Endothelial cell (in vitro differentiated cells): ENCODE measurements at regions not wholly inside any gene's neighbourhood (a gene's known extent, or its start where the extent isn't known, plus 50 kb on each side); places are given as distances from the start of the nearest gene placed in this dataset.
"Not testable (repeated sequence)": the region's sequence is repeated elsewhere in the genome, so short reads cannot be mapped to it uniquely, and the experiment has no call there.

ENCODE experiments used
- DNase-seq: peaks from one replicate; pipeline ENCODE4 v3.0.0; 2021; ENCODE audit warnings: low spot score
- H3K27ac Mint-ChIP-seq: one replicate; pipeline ENCODE4 v1.8.0; 2021; ENCODE audit warnings: mixed read lengths, inconsistent platforms; ENCODE audit not compliant: unreplicated experiment
- H3K27me3 Mint-ChIP-seq: one replicate; pipeline ENCODE4 v1.8.0; 2021; ENCODE audit warnings: mild to moderate bottlenecking, moderate library complexity, mixed read lengths, inconsistent platforms; ENCODE audit not compliant: unreplicated experiment
- H3K36me3 Mint-ChIP-seq: one replicate; pipeline ENCODE4 v1.8.0; 2021; ENCODE audit warnings: mild to moderate bottlenecking, low read depth, mixed read lengths, inconsistent platforms; ENCODE audit not compliant: unreplicated experiment
- H3K4me1 Mint-ChIP-seq: one replicate; pipeline ENCODE4 v1.8.0; 2021; ENCODE audit warnings: mild to moderate bottlenecking, mixed read lengths, inconsistent platforms; ENCODE audit not compliant: unreplicated experiment
- H3K4me3 Mint-ChIP-seq: one replicate; pipeline ENCODE4 v1.8.0; 2021; ENCODE audit warnings: mild to moderate bottlenecking, mixed read lengths, inconsistent platforms; ENCODE audit not compliant: unreplicated experiment
- H3K9me3 Mint-ChIP-seq: one replicate; pipeline ENCODE4 v1.8.0; 2021; ENCODE audit warnings: mixed read lengths, inconsistent platforms; ENCODE audit not compliant: unreplicated experiment
- CTCF ChIP-seq: fragments of 200-600 bp; sonication (generic); IDR thresholded peaks from one replicate; pipeline ENCODE4 v1.5.0; 2021; ENCODE audit warnings: antibody characterized with exemption; ENCODE audit not compliant: unreplicated experiment

GRCh38 chr12:119931402-119931801 is 54.3 kb upstream of the CIT start:
- TF ChIP-seq CTCF = no peak
- no peak overlapping the region for H3K27ac Mint-ChIP-seq
- no peaks in the 10 kb centered on the region for H3K4me1 Mint-ChIP-seq
- no peak overlapping the region for H3K4me3 Mint-ChIP-seq
- no peaks in the 10 kb centered on the region for H3K9me3 Mint-ChIP-seq
- no peaks in the 10 kb centered on the region for H3K36me3 Mint-ChIP-seq
- no peaks in the 10 kb centered on the region for H3K27me3 Mint-ChIP-seq
- DNase-seq = no peak

- no peak for DNase-seq
- no peak overlapping the region for H3K27ac Mint-ChIP-seq
- H3K4me1 Mint-ChIP-seq = no peaks in the 10 kb centered on the region
- no peaks in the 10 kb centered on the region for H3K36me3 Mint-ChIP-seq
- no peaks in the 10 kb centered on the region for H3K9me3 Mint-ChIP-seq
- no peaks in the 10 kb centered on the region for H3K27me3 Mint-ChIP-seq
- no peak overlapping the region for H3K4me3 Mint-ChIP-seq
- no peak for TF ChIP-seq CTCF
Observed at GRCh38 chr12:119932921-119933320, 55.8 kb upstream of the CIT start.

GRCh38 chr12:119934780-119935179 is 54.3 kb upstream of the BICDL1 start:
- DNase-seq, H3K4me3 Mint-ChIP-seq, H3K4me1 Mint-ChIP-seq, H3K27ac Mint-ChIP-seq, H3K36me3 Mint-ChIP-seq, H3K27me3 Mint-ChIP-seq, H3K9me3 Mint-ChIP-seq: not testable (repeated sequence)

GRCh38 chr12:119936705-119937311 is 52.2 kb upstream of the BICDL1 start:
- Mint-ChIP-seq H3K27me3 (no peaks in the 10 kb centered on the region), H3K4me1 (no peaks in the 10 kb centered on the region), H3K9me3 (no peaks in the 10 kb centered on the region), H3K36me3 (no peaks in the 10 kb centered on the region), H3K27ac (no peak overlapping the region), H3K4me3 (no peak overlapping the region)
- no peak for TF ChIP-seq CTCF
- DNase-seq = no peak

DNA sequence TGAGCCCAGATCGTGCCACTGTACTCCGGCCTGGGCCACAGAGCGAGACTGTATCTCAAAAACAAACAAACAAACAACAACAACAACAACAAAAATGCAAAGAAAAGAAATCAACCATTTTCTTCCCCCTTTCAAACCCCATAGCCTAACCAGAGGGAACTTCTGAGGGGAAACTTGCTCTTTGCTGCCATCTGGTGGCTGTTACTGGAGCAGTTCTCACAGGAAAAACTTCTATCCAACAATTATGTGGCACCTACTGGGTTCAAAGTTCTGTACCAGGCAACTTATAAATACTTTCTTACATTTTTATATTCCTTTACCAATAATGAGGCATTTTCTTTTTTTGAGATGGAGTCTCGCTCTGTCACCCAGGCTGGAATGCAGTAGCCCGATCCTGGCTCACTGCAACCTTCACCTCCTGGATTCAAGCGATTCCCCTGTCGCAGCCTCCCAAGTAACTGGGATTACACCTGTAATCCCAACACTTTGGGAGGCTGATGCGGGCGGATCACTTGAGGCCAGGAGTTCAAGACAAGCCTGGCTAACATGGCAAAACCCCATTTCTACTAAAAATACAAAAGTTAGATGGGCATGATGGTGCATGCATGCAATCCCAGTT is 50.9 kb upstream of the BICDL1 start:
- H3K27me3 Mint-ChIP-seq = no peaks in the 10 kb centered on the region
- H3K4me1 Mint-ChIP-seq = no peaks in the 10 kb centered on the region
- peak; percentile 70 for DNase-seq
- TF ChIP-seq CTCF = peak; percentile 84
- no peak overlapping the region for H3K4me3 Mint-ChIP-seq
- H3K27ac Mint-ChIP-seq = no peak overlapping the region
- no peaks in the 10 kb centered on the region for H3K36me3 Mint-ChIP-seq
- no peaks in the 10 kb centered on the region for H3K9me3 Mint-ChIP-seq
